Tongue (tissue), 1 donor: ENCODE measurements at regions not wholly inside any gene's neighbourhood (a gene's known extent, or its start where the extent isn't known, plus 50 kb on each side); places are given as distances from the start of the nearest gene placed in this dataset.

ENCODE experiments used
- DNase-seq: peaks from one replicate; pipeline ENCODE4 v3.0.0-alpha.2; 2015

GRCh38 chr5:145708169-145708568, 127.0 kb downstream of the PRELID2 start:
- no peak for DNase-seq

DNA sequence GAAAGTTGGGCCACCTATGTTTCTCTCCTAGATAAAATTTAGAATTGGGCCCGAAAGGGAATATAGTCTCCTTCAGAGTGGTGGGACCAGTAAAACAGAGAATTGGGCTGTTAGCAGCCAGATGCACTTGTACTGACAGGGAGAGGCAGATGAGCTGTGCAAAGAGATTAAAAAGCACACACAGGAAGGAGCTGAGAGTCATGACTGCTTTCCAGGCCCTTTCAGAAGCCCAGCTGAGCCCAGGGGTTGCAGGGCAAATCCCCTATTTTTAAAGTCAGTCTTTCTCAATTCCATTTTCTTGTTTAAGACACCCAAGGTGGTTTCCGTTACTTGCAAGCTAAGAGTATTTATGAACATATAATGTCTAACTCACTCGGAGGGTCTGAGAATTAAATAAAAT, 130.4 kb downstream of the PRELID2 start:
- DNase-seq, result no peak

GRCh38 chr5:145703856-145704255, 131.3 kb downstream of the PRELID2 start:
- DNase-seq, result no peak

DNA sequence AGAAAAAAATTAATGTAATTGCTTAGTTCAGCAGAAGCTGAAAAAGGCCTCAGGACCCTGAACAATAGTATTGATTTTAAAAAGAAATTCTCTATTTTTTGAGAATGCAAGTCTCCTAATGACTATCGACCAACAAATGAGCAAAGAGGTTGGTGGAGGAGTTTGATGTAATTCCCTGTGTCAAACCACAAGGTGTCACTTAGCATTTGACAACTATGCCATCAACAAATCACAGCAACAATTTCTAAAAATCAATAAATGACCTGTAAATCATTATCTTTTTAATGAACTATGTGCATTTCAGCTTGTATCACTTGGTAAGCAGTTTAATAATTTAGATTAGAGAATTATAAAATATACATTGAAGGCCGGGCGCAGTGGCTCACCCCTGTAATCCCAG, 133.7 kb downstream of the PRELID2 start:
- DNase-seq, result no peak

GRCh38 chr5:145699846-145700245, 135.3 kb downstream of the PRELID2 start:
- DNase-seq, result no peak

- DNase-seq, result no peak
These were observed 137.7 kb downstream of the PRELID2 start for GRCh38 chr5:145697251-145697990.

DNA sequence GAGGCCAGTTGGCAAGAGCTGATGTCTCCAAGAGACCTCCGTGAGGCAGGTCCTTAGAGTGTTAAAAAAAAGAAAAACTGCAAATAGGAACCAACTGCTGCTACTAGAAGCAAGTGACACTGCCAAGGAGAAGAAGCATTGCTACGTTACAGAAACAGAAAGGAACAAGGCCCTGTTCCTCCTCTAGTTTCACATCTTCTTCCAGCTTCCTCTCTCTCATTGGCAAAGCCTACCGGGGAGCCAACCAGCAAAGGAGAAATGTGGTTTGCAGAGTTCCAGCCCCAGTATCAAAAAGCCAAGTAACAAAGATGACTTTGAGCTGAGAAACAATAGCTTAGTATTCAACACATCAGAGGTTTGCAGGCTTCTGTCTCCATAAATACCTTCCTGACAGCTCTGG, 145.9 kb downstream of the PRELID2 start:
- DNase-seq, result no peak

GRCh38 chr5:145687943-145688342, 147.2 kb downstream of the PRELID2 start:
- no peak for DNase-seq

GRCh38 chr5:145685417-145685816, 149.7 kb downstream of the PRELID2 start:
- no peak for DNase-seq

DNA sequence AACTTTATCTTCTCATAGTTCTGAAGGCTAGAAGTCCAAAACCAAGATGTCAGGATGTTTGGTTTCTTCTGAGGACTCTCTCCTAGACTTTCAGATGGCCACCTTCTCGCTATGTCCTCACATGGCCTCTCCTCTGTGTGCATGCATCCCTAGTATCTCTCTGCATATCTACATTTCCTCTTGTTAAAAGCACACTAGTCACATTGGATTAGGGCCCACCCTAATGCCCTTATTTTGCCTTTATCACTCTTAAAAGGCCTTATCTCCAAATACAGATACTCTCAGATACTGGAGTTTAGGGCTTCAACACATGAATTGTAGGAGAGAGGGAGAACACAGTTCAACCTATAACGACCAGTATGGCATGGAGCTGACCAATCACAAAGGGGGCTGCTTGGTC, 151.7 kb downstream of the PRELID2 start:
- no peak for DNase-seq

DNA sequence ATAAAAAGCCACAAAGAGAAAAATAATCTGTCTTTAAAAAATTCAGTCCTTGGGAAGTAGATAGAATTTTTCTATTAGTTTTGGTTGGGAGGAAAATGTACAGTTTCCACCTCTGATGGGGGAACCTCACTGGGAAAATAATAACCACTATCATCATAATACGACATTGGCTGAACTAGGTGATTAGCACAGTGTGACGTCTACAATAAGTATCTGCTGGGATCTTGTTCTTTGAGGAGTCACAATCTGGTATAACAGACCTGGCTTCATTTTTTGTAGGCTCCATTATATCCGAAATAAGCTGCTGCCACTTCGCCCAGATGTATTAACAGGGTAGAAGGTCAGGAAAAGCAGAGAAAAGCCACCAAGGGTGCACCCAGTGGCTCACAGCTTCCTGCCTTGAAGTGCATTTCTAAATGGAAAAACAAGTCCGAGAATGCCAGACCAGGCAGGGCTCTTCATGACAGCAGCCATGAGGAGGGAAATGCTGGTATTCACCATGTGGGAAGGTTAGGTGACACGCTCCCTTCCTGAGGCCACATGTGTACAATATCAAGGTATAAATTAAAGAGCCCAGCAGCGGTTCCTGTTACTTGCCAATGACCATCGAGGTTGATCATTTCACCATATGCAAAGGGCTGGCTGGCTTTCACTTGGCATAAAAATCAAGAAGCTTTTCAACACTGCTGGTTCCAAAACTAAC, 152.8 kb downstream of the PRELID2 start:
- no peak for DNase-seq

DNA sequence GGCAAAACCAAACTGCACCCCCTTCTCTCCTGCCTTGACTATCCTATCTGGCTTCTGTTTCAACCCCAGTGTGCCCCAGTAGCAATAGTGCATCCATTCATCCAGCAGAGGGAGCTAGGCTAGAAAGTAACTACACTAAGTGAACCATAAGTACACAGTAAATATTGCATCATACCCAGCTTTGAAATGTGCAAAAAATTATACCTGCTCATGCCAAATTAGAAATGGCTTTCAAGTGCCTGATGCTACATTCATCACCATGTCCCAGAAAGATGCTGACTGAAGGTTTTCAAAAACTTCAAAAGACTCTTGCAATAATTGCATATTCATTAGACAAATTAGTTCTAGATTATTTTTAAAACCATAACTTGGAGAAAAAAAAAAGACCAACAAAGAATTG, 153.5 kb downstream of the PRELID2 start:
- peak; percentile 56 for DNase-seq

DNA sequence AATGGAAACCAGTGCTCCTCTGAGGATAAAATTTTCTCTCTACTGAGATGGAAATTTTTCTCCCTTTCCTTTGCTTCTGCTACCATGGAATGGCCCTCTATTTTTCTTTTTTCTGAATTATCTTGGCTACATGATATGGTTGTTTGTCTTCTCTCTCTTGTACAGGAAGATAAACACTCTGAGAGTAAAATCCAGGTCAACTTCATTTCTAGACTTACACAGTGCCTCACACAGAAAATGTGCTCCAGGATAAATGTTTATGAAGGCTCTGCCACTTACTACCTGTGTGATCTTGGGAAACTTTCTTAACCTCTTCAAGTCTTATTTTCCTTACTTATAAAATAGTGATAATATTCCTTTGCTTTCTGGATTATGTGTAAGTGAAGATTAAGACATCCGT, 153.9 kb downstream of the PRELID2 start:
- DNase-seq, result no peak

GRCh38 chr5:145680767-145681166, 154.4 kb downstream of the PRELID2 start:
- DNase-seq, result peak; percentile 59

DNA sequence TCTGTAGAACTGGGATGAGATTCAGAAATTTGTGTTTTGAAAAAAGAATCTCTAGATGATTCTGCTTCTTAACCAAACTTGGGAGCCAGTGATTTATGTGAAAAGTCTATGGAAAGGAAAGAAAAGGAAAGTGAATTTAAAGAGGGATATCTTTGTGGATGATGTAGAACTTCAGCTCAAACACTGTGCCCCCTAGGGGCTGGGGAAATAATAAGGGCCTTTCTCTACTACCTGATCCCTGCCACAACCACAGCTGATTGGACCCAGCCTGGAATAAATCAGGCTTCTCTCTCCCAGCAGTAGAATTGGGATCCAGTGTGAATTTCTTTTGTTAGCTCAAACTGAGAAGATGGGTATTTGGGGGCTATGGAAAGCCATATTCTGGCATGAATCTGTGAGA, 155.0 kb downstream of the PRELID2 start:
- no peak for DNase-seq

GRCh38 chr5:145678255-145678654, 156.9 kb downstream of the PRELID2 start:
- no peak for DNase-seq

GRCh38 chr5:145673786-145674185, 161.4 kb downstream of the PRELID2 start:
- DNase-seq, result no peak

- DNase-seq, result no peak
These were observed 166.4 kb downstream of the PRELID2 start for GRCh38 chr5:145668714-145669113.

DNA sequence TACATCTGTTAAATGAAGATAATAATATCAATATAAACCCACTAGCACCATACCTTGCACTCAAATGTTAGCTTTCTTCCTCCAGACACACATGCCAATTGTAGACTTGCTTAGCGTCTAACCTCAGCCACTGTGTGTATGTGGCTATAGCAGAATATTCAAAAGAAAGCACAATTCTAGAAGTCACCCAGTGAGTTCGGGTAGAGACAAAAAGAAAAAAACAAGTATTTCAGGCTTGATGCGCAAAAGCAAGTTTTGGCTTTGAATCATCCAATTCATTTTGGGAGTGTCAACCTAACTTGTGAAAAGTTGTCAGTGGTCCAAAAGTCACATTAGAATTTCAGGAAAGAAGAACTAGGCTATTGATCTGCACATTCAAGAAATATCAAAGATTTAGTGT, 167.4 kb downstream of the PRELID2 start:
- DNase-seq, result no peak

DNA sequence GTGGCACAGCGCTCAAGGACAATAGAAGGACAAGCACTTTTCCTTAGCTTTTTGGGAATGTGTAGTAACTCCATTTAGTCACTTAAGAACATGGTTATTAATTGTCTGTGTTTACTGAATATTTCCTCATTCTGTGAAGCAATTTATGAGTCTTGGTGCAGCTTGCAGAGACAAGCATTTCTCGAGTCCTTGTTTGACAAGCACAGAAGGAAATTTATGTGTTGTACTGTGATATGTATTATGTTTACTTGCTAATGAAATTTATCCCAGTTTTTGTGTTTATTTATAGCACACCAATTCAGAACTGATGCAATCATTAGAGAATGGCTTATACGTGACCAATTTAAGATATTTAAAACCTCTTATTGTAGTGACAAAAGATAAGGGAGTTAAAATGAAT, 168.6 kb downstream of the PRELID2 start:
- DNase-seq, result no peak

- peak; percentile 70 for DNase-seq
These were observed 173.2 kb downstream of the PRELID2 start for GRCh38 chr5:145661737-145662485.

- DNase-seq, result peak; percentile 59
These were observed 174.1 kb downstream of the PRELID2 start for GRCh38 chr5:145660897-145661640.

DNA sequence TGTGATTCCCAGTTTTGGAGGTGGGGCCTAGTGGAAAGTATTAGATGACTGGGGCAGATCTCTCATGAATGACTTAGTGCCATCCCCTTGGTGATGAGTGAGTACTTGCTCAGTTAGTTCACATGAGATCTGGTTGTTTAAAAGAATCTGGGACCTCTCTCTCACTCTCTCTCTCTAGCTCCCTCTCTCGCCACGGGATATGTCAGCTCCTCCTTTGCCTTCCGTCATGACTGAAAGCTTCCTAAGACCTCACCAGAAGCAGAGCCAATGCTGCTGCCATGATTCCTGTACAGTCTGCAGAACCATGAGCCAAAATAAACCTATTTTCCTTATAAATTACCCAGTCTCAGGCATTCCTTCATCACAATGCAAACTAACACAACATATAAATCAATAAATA, 176.7 kb downstream of the PRELID2 start:
- DNase-seq, result no peak
